Thyroid gland (tissue), 4 donors: ENCODE measurements at regions not wholly inside any gene's neighbourhood (a gene's known extent, or its start where the extent isn't known, plus 50 kb on each side); places are given as distances from the start of the nearest gene placed in this dataset.

ENCODE experiments used
- POLR2A ChIP-seq, 2 donors: fragments of 450-650 bp; IDR thresholded peaks; one replicate each; pipeline ENCODE4 v1.6.1; 2017; ENCODE audit warnings: antibody characterized with exemption in 2 of 2, mild to moderate bottlenecking in 2 of 2, moderate library complexity in 1 of 2
- TF ChIP-seq, protein P1 (sequence below), 6 experiments: fragments of 200-600 bp in 3 of 6; fragments of 450-650 bp in 3 of 6; sonication (generic) in 3 of 6; IDR thresholded peaks; one replicate each; pipeline ENCODE4 v1.5.1; 2016 to 2019; ENCODE audit warnings: antibody characterized with exemption in 6 of 6, mild to moderate bottlenecking in 2 of 6, inconsistent platforms in 1 of 6, moderate library complexity in 1 of 6

DNA sequence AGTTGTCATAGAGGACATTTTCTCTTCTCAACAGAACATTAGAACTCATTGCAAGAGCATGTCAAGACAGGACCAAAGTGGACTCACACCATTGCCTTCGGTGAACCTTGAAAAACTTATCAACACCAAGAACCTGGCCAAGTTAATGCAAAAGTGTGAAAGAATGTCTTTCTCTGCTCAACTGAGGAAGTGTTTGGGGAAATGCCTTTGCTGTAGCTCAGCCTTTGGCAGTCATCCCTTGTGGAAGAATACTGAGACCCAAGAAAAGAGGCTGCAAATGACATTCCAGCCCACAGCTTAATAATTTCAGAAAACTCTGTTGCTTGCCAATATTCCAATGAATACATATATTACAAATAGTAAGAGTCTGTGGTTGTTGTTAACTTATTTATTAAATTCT, 728.8 kb upstream of the PIK3C3 start:
- TF ChIP-seq, protein P1, sequence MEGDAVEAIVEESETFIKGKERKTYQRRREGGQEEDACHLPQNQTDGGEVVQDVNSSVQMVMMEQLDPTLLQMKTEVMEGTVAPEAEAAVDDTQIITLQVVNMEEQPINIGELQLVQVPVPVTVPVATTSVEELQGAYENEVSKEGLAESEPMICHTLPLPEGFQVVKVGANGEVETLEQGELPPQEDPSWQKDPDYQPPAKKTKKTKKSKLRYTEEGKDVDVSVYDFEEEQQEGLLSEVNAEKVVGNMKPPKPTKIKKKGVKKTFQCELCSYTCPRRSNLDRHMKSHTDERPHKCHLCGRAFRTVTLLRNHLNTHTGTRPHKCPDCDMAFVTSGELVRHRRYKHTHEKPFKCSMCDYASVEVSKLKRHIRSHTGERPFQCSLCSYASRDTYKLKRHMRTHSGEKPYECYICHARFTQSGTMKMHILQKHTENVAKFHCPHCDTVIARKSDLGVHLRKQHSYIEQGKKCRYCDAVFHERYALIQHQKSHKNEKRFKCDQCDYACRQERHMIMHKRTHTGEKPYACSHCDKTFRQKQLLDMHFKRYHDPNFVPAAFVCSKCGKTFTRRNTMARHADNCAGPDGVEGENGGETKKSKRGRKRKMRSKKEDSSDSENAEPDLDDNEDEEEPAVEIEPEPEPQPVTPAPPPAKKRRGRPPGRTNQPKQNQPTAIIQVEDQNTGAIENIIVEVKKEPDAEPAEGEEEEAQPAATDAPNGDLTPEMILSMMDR (IDR thresholded peaks at IDR 0.05) = no peak
- TF ChIP-seq POLR2A (IDR thresholded peaks at IDR 0.05) = no peak
